GM12873 (cell line): ENCODE measurements at regions not wholly inside any gene's neighbourhood (a gene's known extent, or its start where the extent isn't known, plus 50 kb on each side); places are given as distances from the start of the nearest gene placed in this dataset.

ENCODE experiments used
- CTCF ChIP-seq: IDR thresholded peaks from 2 replicates; pipeline ENCODE4 v1.5.1; 2012; ENCODE audit warnings: low read depth, mild to moderate bottlenecking, moderate library complexity, low read length, control low read depth; ENCODE audit not compliant: insufficient read depth; ENCODE audit errors: missing control alignments

- TF ChIP-seq CTCF, result no peak
These were observed 73.1 kb upstream of the TSC22D2 start for GRCh38 chr3:150334974-150335373.

GRCh38 chr3:150333477-150333876, 74.6 kb upstream of the TSC22D2 start:
- no peak for TF ChIP-seq CTCF

- TF ChIP-seq CTCF, result no peak
These were observed 76.0 kb upstream of the TSC22D2 start for GRCh38 chr3:150331978-150332568.

GRCh38 chr3:150330872-150331271, 77.2 kb upstream of the TSC22D2 start:
- TF ChIP-seq CTCF, result no peak

GRCh38 chr3:150330174-150330573, 77.9 kb upstream of the TSC22D2 start:
- no peak for TF ChIP-seq CTCF

- TF ChIP-seq CTCF, result no peak
These were observed 78.7 kb upstream of the TSC22D2 start for GRCh38 chr3:150329408-150329807.

- no peak for TF ChIP-seq CTCF
These were observed 79.5 kb upstream of the TSC22D2 start for GRCh38 chr3:150328654-150329040.
